ENCODE measurements at regions not wholly inside any gene's neighbourhood (a gene's known extent, or its start where the extent isn't known, plus 50 kb on each side); places are given as distances from the start of the nearest gene placed in this dataset.
"Not testable (repeated sequence)": the region's sequence is repeated elsewhere in the genome, so short reads cannot be mapped to it uniquely, and the experiment has no call there.

DNA sequence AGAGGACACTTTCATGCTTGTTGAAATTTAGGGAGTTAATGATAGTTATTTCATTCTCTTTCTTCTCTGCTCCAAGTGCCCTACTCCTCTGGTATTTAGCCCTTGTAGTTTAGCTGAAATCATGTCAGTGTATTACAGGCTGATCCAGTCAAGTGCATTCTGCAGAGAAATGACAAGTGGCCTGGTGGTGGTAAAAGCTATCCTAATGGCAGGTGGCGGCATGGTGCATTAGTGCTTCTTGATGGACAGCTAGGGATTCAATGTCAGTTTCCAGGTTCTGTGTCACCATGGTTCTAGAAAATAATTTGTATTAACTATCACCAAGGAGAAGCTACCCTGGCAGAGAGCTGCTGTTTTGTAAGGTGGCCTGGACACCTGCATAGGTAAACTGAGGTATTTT is 90.0 kb upstream of the BNIP2 start:
- DNase-seq, result no peak

DNA sequence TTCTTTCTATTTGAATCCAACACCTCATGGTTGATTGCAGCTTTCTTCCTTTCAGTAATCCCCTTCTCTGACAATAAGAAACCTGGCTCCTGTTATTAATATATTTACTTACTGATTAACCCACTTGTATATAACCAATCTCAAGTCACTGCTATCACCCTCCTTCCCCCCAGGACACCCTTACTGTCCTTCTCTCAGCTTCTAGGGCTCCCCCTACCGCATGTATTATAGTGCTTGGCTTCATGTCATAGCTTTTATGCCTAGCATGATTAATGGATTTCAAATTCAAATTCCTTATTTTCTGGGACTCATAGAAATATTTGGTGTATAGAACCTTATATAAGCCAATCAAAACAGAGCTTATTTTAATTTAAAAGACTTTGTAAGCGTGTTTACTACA is 75.7 kb upstream of the BNIP2 start:
- no peak for DNase-seq

DNA sequence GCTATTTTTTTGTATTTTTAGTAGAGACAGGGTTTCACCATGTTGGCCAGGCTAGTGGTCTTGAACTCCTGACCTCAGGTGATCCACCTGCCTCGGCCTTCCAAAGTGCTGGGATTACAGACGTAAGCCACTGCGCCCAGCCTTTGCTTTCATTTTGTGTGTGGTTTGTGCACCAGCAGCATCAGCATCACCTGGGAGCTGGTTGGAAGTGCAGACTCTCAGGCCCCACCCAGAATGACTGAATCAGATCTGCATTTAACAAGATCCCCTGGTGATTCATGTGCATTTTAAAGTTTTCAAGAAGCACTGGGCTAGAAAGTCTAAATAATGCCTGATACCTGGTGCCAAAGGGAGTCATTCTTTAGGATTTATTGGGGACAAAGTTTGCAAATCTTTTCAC is 73.4 kb upstream of the BNIP2 start:
- DNase-seq, result no peak

GRCh38 chr15:59760256-59760655 is 71.1 kb upstream of the BNIP2 start:
- DNase-seq, result not testable (repeated sequence)

- DNase-seq, result no peak
These were observed 62.7 kb upstream of the BNIP2 start for GRCh38 chr15:59751552-59752413.

DNA sequence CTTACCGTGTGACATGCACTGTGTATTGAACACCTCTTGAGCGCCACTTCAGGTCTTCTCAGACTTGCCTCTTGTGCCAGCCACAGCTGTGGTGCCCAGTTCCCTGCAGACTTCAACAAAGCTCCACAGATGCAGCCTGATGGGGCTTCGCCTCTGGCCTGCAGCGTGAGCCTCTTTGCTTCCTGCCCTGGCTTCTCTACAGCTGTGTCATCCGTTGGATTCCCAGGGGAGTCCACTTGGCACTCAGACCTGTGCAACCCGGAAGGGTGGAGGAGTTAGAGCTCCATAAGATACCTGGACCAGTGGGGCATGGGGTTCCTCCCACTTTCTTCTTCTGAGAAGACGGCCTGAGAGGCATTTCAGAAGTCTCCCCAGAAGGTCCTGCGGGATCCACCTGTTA is 57.7 kb upstream of the BNIP2 start:
- no peak for DNase-seq

GRCh38 chr15:59741274-59741906 is 52.3 kb upstream of the BNIP2 start:
- DNase-seq, result peak; percentile 24

DNA sequence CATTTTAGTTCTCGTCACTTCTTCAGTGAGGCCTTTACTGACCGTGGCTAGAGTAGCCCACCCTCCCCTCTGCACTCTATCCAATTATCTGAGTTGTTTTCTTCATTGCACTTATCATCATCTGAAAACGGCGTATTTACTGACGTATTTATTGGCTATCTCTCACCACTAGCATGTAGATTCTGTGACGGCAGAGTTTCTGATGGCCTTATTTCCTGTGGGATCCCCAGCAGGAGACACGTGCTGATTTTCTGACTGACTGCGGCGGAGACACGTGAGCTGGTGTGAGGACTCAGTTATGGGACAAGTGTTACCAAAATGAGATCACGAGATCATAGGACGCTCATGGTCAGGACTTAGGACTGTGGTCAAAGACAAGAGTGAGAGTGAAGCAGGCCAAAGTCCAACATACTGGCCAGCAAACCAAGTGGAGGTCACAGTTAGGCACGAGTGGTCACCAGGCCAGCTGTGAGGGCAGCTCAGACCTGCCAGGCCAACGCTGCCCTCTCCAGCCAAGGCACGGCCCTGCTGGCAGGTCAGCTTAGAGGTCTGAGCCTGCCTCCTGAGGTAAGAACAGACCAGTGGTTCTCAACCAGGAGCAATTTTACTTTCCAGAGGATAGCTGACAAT is 50.6 kb upstream of the BNIP2 start:
- DNase-seq, result no peak
